Lower lobe of right lung (tissue), 2 donors: ENCODE measurements at regions not wholly inside any gene's neighbourhood (a gene's known extent, or its start where the extent isn't known, plus 50 kb on each side); places are given as distances from the start of the nearest gene placed in this dataset.

Experiments used
- ATAC-seq, 2 donors: fragments of 200-7000 bp; cut with Tn5 transposase; one replicate each; pipeline ENCODE4 v1.9.1; 2020 to 2022; ENCODE audit warnings: mild to moderate bottlenecking in 2 of 2, moderate library complexity in 2 of 2
- DNase-seq: peaks from one replicate; pipeline ENCODE4 v3.0.0-alpha.2; 2020
- H3K27ac ChIP-seq: fragments of 200-600 bp; one replicate; pipeline ENCODE4 v1.8.0; 2022
- H3K27me3 ChIP-seq: fragments of 200-600 bp; one replicate; pipeline ENCODE4 v1.8.0; 2022; ENCODE audit warnings: low read depth
- H3K36me3 ChIP-seq: fragments of 200-600 bp; one replicate; pipeline ENCODE4 v1.8.0; 2022; ENCODE audit warnings: mild to moderate bottlenecking
- H3K4me1 ChIP-seq: fragments of 200-600 bp; one replicate; pipeline ENCODE4 v1.8.0; 2022
- H3K4me3 ChIP-seq: fragments of 200-600 bp; one replicate; pipeline ENCODE4 v1.8.0; 2022; ENCODE audit warnings: mild to moderate bottlenecking
- H3K9me3 ChIP-seq: fragments of 200-600 bp; one replicate; pipeline ENCODE4 v1.8.0; 2022
- intact Hi-C: fragments of 100-400 bp; cut with DNase I; formaldehyde crosslinking; loops from one replicate; pipeline ENCODE4 v1.11.0; 2022
- TF ChIP-seq, protein P1 (sequence below): fragments of 200-600 bp; IDR thresholded peaks from one replicate; pipeline ENCODE4 v1.8.0; 2022; ENCODE audit warnings: antibody characterized with exemption, mild to moderate bottlenecking
- donor health status: DM: no; HTN: yes; CAD: no; lungs with severe emphysema.

GRCh38 chr12:19998961-19999804 is 369.2 kb upstream of the PDE3A start:
- H3K27me3 ChIP-seq = no peaks in the 10 kb centered on the region
- no peak for ATAC-seq
- TF ChIP-seq, protein P1, sequence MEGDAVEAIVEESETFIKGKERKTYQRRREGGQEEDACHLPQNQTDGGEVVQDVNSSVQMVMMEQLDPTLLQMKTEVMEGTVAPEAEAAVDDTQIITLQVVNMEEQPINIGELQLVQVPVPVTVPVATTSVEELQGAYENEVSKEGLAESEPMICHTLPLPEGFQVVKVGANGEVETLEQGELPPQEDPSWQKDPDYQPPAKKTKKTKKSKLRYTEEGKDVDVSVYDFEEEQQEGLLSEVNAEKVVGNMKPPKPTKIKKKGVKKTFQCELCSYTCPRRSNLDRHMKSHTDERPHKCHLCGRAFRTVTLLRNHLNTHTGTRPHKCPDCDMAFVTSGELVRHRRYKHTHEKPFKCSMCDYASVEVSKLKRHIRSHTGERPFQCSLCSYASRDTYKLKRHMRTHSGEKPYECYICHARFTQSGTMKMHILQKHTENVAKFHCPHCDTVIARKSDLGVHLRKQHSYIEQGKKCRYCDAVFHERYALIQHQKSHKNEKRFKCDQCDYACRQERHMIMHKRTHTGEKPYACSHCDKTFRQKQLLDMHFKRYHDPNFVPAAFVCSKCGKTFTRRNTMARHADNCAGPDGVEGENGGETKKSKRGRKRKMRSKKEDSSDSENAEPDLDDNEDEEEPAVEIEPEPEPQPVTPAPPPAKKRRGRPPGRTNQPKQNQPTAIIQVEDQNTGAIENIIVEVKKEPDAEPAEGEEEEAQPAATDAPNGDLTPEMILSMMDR = no peak
- no peak for DNase-seq
- intact Hi-C loops = no loop called here
- no peak overlapping the region for H3K27ac ChIP-seq
- no peaks in the 10 kb centered on the region for H3K9me3 ChIP-seq
- no peak overlapping the region for H3K4me3 ChIP-seq
- H3K4me1 ChIP-seq = no peaks in the 10 kb centered on the region
- H3K36me3 ChIP-seq = no peaks in the 10 kb centered on the region

DNA sequence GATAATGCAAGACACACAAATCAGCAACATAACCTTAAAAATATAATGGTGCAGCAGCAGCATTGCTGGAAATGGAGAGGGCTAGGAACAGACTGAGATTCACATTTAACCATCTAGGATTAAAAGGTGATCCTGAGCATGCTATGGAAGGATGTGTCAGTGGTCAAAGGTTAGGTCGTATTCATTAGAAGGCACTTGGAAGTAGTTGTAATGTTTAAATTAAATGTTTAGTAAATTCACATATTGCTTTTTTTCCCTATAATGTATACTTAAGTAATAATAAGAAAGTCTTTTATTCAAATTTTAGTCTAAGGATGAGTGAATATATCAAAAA is 368.6 kb upstream of the PDE3A start:
- no peaks in the 10 kb centered on the region for H3K27me3 ChIP-seq
- no peak overlapping the region for H3K27ac ChIP-seq
- TF ChIP-seq, protein P1 = no peak
- H3K36me3 ChIP-seq = no peaks in the 10 kb centered on the region
- no peak for DNase-seq
- no peaks in the 10 kb centered on the region for H3K4me1 ChIP-seq
- H3K9me3 ChIP-seq = no peaks in the 10 kb centered on the region
- intact Hi-C loops = no loop called here
- H3K4me3 ChIP-seq = no peak overlapping the region
- ATAC-seq = no peak

DNA sequence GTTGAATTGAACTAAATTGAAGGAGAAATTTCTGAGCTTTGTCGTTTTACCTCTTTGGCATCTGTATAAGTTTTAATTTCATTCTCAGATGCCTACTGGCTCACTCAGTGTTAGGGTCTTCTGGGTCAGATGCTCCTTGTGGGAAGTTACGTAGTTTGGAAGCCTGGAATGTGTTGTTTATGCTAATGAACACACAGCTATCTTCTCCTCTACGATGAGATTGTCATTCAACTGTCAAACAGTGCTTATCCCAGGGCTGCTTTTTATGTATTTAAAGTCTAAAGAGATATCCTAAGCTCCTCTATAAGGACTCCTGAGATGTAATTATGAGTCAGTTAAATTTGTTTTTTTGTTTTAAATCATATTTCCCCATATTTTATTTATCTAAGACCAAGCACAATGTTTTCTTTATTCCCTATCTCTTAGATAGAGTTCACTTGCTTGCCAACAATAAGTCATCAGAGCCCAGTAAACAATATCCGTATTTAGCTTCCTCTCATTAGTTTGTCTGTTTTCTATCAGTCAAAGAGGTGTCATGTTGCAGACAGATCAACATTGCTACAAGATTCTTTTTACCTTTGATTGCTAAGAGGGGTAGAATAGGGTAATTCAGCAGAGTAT is 368.0 kb upstream of the PDE3A start:
- Histone ChIP-seq H3K9me3 (no peaks in the 10 kb centered on the region), H3K4me1 (no peaks in the 10 kb centered on the region), H3K27ac (no peak overlapping the region), H3K36me3 (no peaks in the 10 kb centered on the region), H3K4me3 (no peak overlapping the region), H3K27me3 (no peaks in the 10 kb centered on the region)
- no peak for ATAC-seq
- intact Hi-C loops = no loop called here
- TF ChIP-seq, protein P1 = no peak
- no peak for DNase-seq

DNA sequence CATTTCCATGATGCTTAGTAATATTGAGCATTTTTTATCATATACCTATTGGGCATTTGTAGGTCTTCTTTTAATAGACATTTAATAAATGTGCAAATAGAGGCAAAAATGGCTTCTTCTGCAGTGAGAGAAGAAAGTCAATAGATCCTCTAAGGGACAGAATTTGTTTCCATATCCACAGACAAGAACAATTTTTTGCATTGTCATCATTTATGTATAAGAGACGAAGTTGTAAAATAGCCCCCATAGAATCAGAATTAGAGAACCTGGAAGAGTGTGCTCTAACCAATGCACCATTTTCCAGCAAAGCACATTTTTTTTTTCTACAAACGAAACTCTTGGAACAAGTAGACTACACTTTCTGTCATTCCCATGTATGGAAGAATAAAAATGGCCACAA is 365.1 kb upstream of the PDE3A start:
- no peaks in the 10 kb centered on the region for H3K27me3 ChIP-seq
- intact Hi-C loops = no loop called here
- no peak overlapping the region for H3K4me3 ChIP-seq
- H3K9me3 ChIP-seq = no peaks in the 10 kb centered on the region
- no peak for DNase-seq
- no peaks in the 10 kb centered on the region for H3K4me1 ChIP-seq
- no peak overlapping the region for H3K27ac ChIP-seq
- TF ChIP-seq, protein P1 = no peak
- ATAC-seq = no peak
- H3K36me3 ChIP-seq = no peaks in the 10 kb centered on the region

- Histone ChIP-seq H3K9me3 (no peaks in the 10 kb centered on the region), H3K27ac (no peak overlapping the region), H3K4me1 (no peaks in the 10 kb centered on the region), H3K36me3 (no peaks in the 10 kb centered on the region), H3K27me3 (no peaks in the 10 kb centered on the region), H3K4me3 (no peak overlapping the region)
- ATAC-seq (no peak), DNase-seq (no peak)
- TF ChIP-seq, protein P1 = no peak
- intact Hi-C loops = no loop called here
Observed at GRCh38 chr12:20004952-20005351, 363.4 kb upstream of the PDE3A start.
